ENCODE measurements at regions not wholly inside any gene's neighbourhood (a gene's known extent, or its start where the extent isn't known, plus 50 kb on each side); places are given as distances from the start of the nearest gene placed in this dataset.

DNA sequence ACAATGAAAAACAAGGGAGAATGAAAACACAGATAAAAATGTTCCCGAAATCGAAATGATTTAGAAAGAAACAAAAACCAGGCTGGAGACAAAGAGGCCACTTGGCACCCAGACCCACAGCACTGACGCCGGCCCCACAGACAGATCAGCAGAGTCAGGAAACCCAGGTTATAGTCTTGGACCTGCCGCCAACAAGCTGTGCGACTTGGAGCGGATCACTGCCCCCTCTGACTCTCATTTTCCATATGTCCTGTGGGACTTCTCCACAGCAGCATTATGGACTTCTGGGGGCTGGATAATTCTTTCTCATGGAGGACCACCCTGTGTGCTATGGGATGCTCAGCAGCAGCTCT is 72.4 kb downstream of the MATN1 start:
- Histone ChIP-seq H3K9ac (ENCODE audit: control insufficient read depth, extremely low read depth, insufficient read depth, low read length) (peak overlapping the region; percentile 69), H3K9me3 (ENCODE audit: control insufficient read depth, low read depth, low read length) (no peaks in the 10 kb centered on the region), H4K20me1 (ENCODE audit: control insufficient read depth, extremely low read depth, insufficient read depth, low read length) (no peaks in the 10 kb centered on the region), H2AFZ (ENCODE audit: control insufficient read depth, low read length) (peak overlapping the region; percentile 69), H3K9me1 (ENCODE audit: control insufficient read depth, extremely low read depth, insufficient read depth, low read length) (no peaks in the 10 kb centered on the region), H3K27ac (ENCODE audit: control insufficient read depth, insufficient read depth, low read length) (peak overlapping the region; percentile 89), H3K4me3 (ENCODE audit: control insufficient read depth in 2 of 3, extremely low read depth in 1 of 3, insufficient read depth in 2 of 3, low read depth in 1 of 3, low read length in 3 of 3) (no peak overlapping the region), H3K27me3 (ENCODE audit: control insufficient read depth, extremely low read depth, insufficient read depth, low read length) (no peaks in the 10 kb centered on the region), H3K4me1 (ENCODE audit: control insufficient read depth, extremely low read depth, insufficient read depth, low read length) (peaks cover 53% of the 10 kb centered on the region), H3K4me2 (ENCODE audit: control insufficient read depth, extremely low read depth, insufficient read depth, low read depth, low read length) (peak overlapping the region; percentile 79), H3K79me2 (ENCODE audit: control insufficient read depth, insufficient read depth, low read length) (no peaks in the 10 kb centered on the region), H3K36me3 (ENCODE audit: control insufficient read depth in 2 of 2, extremely low read depth in 1 of 2, insufficient read depth in 2 of 2, low read length in 2 of 2) (no peaks in the 10 kb centered on the region)
- FAIRE-seq: peak; percentile 83
- dilution Hi-C loops (cut with MboI; ENCODE audit: extremely low pct_ligation_motif_present, low sequenced_read_pairs): no loop called here
- DNase-seq (ENCODE audit: low read depth, low spot score): no peak
- TF ChIP-seq CTCF (optimal IDR thresholded peaks at IDR 0.05 in 1 of 3, IDR thresholded peaks at IDR 0.05 in 1 of 3, conservative IDR thresholded peaks at IDR 0.05 in 1 of 3; ENCODE audit: extremely low read depth in 1 of 3, insufficient read depth in 2 of 3, low read length in 3 of 3) (no peak), EZH2 (IDR thresholded peaks at IDR 0.05; ENCODE audit: low read length) (no peak)

DNA sequence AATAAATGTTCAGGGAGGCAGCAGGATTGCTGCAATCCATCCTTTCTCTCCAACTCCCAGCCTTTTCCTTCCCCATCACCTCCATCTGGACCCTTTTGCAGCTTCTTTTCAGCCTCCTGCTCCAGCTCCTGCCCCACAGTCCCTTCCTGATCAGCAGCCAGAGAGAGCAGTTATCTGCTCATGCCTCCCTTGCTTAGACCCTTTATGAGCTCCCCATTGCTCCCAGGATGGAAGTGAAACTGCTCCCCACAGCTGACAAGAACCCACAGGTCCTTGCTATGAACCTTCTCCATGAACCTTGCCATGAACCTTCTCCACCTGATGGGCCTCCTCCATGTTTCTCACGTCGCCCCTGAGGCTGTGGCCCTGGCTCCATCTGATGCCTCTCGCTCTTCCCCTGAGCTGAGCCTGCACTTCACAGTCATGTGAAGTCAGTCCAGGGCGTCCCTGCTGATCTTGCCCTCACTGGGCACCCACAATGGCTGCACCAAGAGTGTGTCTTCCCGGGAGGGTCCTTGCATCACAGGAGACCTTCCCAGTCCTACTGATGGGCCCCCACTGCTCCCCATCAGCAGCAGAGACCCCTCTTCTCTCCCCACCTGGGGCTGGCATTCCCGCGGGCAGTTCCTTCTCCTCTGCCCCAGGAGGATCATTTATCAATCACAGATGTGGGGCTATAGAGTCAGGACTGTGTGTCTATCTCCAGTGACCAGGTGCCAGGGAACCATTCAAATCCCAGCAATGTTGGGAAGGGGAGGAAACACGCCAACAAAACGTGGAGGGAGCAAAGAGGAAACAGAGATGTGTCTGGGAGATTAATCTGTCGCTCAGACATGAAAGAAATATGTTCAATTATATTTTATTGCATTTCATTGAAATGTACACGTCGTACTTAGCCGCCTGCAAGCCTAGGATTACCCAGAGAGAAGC is 73.1 kb downstream of the MATN1 start:
- peak overlapping the region; percentile 69 for H2AFZ ChIP-seq (ENCODE audit: control insufficient read depth, low read length)
- H3K27ac ChIP-seq (ENCODE audit: control insufficient read depth, insufficient read depth, low read length): peak overlapping the region; percentile 89
- no peaks in the 10 kb centered on the region for H3K79me2 ChIP-seq (ENCODE audit: control insufficient read depth, insufficient read depth, low read length)
- dilution Hi-C loops (cut with MboI; ENCODE audit: extremely low pct_ligation_motif_present, low sequenced_read_pairs): no loop called here
- no peaks in the 10 kb centered on the region for H3K27me3 ChIP-seq (ENCODE audit: control insufficient read depth, extremely low read depth, insufficient read depth, low read length)
- FAIRE-seq (peak; percentile 67), DNase-seq (ENCODE audit: low read depth, low spot score) (no peak)
- H3K4me3 ChIP-seq (ENCODE audit: control insufficient read depth in 2 of 3, extremely low read depth in 1 of 3, insufficient read depth in 2 of 3, low read depth in 1 of 3, low read length in 3 of 3): peak overlapping the region in 2 of 3 experiments; percentile 7 to 43
- TF ChIP-seq EZH2 (IDR thresholded peaks at IDR 0.05; ENCODE audit: low read length) (no peak), CTCF (optimal IDR thresholded peaks at IDR 0.05 in 1 of 3, IDR thresholded peaks at IDR 0.05 in 1 of 3, conservative IDR thresholded peaks at IDR 0.05 in 1 of 3; ENCODE audit: extremely low read depth in 1 of 3, insufficient read depth in 2 of 3, low read length in 3 of 3) (no peak)
- no peaks in the 10 kb centered on the region for H3K9me3 ChIP-seq (ENCODE audit: control insufficient read depth, low read depth, low read length)
- H3K4me1 ChIP-seq (ENCODE audit: control insufficient read depth, extremely low read depth, insufficient read depth, low read length): peaks cover 60% of the 10 kb centered on the region
- peak overlapping the region; percentile 79 for H3K4me2 ChIP-seq (ENCODE audit: control insufficient read depth, extremely low read depth, insufficient read depth, low read depth, low read length)
- H3K9ac ChIP-seq (ENCODE audit: control insufficient read depth, extremely low read depth, insufficient read depth, low read length): peak overlapping the region; percentile 69
- H4K20me1 ChIP-seq (ENCODE audit: control insufficient read depth, extremely low read depth, insufficient read depth, low read length): no peaks in the 10 kb centered on the region
- no peaks in the 10 kb centered on the region for H3K9me1 ChIP-seq (ENCODE audit: control insufficient read depth, extremely low read depth, insufficient read depth, low read length)
- no peaks in the 10 kb centered on the region for H3K36me3 ChIP-seq (ENCODE audit: control insufficient read depth in 2 of 2, extremely low read depth in 1 of 2, insufficient read depth in 2 of 2, low read length in 2 of 2)

Data from keratinocyte (primary cell).